Stomach (tissue), 4 donors: ENCODE measurements at regions not wholly inside any gene's neighbourhood (a gene's known extent, or its start where the extent isn't known, plus 50 kb on each side); places are given as distances from the start of the nearest gene placed in this dataset.
"Not testable (repeated sequence)": the region's sequence is repeated elsewhere in the genome, so short reads cannot be mapped to it uniquely, and the experiment has no call there.

Experiments used
- EP300 ChIP-seq: sonication (generic); formaldehyde crosslinking; IDR thresholded peaks from one replicate; pipeline ENCODE4 v1.6.1; 2017; ENCODE audit warnings: antibody characterized with exemption
- POLR2A ChIP-seq, 4 donors: fragments of 450-650 bp; IDR thresholded peaks; one replicate each; pipeline ENCODE4 v1.6.1; 2016; ENCODE audit warnings: antibody characterized with exemption in 4 of 4, control low read depth in 2 of 4, mild to moderate bottlenecking in 1 of 4, moderate library complexity in 1 of 4
- TF ChIP-seq, protein P1 (sequence below), 7 experiments: fragments of 450-650 bp in 4 of 7; fragments of 200-600 bp in 3 of 7; sonication (generic) in 3 of 7; IDR thresholded peaks; one replicate each; pipeline ENCODE4 v1.5.1; 2016 to 2019; ENCODE audit warnings: antibody characterized with exemption in 7 of 7, control low read depth in 2 of 7, mild to moderate bottlenecking in 1 of 7

DNA sequence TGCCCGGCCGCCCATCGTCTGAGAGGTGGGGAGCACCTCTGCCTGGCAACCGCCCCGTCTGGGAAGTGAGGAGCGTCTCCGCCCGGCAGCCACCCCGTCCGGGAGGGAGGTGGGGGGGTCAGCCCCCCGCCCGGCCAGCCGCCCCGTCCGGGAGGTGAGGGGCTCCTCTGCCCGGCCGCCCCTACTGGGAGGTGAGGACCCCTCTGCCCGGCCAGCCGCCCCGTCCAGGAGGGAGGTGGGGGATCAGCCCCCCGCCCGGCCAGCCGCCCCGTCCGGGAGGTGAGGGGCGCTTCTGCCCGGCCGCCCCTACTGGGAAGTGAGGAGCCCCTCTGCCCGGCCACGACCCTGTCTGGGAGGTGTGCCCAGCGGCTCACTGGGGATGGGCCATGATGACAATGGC is 80.5 kb upstream of the FAM110C start:
- TF ChIP-seq, protein P1, sequence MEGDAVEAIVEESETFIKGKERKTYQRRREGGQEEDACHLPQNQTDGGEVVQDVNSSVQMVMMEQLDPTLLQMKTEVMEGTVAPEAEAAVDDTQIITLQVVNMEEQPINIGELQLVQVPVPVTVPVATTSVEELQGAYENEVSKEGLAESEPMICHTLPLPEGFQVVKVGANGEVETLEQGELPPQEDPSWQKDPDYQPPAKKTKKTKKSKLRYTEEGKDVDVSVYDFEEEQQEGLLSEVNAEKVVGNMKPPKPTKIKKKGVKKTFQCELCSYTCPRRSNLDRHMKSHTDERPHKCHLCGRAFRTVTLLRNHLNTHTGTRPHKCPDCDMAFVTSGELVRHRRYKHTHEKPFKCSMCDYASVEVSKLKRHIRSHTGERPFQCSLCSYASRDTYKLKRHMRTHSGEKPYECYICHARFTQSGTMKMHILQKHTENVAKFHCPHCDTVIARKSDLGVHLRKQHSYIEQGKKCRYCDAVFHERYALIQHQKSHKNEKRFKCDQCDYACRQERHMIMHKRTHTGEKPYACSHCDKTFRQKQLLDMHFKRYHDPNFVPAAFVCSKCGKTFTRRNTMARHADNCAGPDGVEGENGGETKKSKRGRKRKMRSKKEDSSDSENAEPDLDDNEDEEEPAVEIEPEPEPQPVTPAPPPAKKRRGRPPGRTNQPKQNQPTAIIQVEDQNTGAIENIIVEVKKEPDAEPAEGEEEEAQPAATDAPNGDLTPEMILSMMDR (IDR thresholded peaks at IDR 0.05), result not testable (repeated sequence)
- TF ChIP-seq POLR2A (IDR thresholded peaks at IDR 0.05); EP300: not testable (repeated sequence)
